ENCODE measurements at regions not wholly inside any gene's neighbourhood (a gene's known extent, or its start where the extent isn't known, plus 50 kb on each side); places are given as distances from the start of the nearest gene placed in this dataset.
"Not testable (repeated sequence)": the region's sequence is repeated elsewhere in the genome, so short reads cannot be mapped to it uniquely, and the experiment has no call there.

DNA sequence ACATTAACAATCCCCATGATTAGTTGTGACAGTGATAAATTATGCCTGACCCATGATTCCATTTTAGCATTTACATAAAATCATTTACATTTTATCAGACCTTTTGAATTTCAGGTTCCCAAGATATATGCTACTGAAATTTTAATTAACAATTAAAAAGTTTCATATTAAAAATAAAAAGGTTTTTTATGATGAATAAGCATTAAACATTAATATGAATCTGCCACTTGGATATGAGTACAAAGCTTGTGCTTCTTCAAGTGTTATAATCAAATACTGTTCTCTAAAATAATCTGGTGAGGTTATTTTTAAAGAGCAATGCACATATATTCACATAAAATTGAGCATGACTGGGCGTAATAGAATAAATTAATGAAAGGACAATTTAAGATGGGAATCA lies 1218.0 kb downstream of the CNTNAP5 start:
- DNase-seq (ENCODE audit: low read depth): no peak
- TF ChIP-seq, protein P1, sequence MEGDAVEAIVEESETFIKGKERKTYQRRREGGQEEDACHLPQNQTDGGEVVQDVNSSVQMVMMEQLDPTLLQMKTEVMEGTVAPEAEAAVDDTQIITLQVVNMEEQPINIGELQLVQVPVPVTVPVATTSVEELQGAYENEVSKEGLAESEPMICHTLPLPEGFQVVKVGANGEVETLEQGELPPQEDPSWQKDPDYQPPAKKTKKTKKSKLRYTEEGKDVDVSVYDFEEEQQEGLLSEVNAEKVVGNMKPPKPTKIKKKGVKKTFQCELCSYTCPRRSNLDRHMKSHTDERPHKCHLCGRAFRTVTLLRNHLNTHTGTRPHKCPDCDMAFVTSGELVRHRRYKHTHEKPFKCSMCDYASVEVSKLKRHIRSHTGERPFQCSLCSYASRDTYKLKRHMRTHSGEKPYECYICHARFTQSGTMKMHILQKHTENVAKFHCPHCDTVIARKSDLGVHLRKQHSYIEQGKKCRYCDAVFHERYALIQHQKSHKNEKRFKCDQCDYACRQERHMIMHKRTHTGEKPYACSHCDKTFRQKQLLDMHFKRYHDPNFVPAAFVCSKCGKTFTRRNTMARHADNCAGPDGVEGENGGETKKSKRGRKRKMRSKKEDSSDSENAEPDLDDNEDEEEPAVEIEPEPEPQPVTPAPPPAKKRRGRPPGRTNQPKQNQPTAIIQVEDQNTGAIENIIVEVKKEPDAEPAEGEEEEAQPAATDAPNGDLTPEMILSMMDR (IDR thresholded peaks at IDR 0.05; ENCODE audit: control insufficient read depth, extremely low read depth, insufficient read depth): no peak

DNA sequence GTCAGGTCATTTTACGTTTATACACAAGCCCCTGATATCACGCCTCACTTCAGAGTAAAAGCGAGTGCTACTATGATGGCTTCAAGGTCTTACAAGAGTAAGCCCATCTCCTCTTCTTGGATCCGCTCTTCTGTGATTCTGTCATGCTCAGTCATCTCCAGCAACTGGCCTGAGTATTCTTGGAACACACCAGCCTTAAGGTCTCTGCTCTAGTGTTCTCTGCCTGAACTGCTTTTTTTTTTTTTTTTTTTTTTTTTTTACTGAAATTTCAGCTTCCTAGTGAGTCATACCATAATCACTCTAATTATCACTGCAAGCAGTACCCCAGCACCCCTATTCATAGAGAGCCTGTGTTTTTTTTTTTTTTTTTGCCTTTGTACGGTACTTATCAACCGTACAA lies 1228.9 kb downstream of the CNTNAP5 start:
- no peak overlapping the region for H3K4me3 ChIP-seq (ENCODE audit: low read depth, low read length)
- DNase-seq (ENCODE audit: low read depth): no peak
- TF ChIP-seq, protein P1 (IDR thresholded peaks at IDR 0.05; ENCODE audit: control insufficient read depth, extremely low read depth, insufficient read depth): no peak

More for the DNA sequence above, 1218.0 kb downstream of the CNTNAP5 start:
- H3K4me3 ChIP-seq (ENCODE audit: low read depth, low read length): no peak overlapping the region

- TF ChIP-seq, protein P1 (IDR thresholded peaks at IDR 0.05; ENCODE audit: control insufficient read depth, extremely low read depth, insufficient read depth): no peak
- no peak for DNase-seq (ENCODE audit: low read depth)
- H3K4me3 ChIP-seq (ENCODE audit: low read depth, low read length): no peak overlapping the region
These were observed 1234.4 kb downstream of the CNTNAP5 start for GRCh38 chr2:125259451-125259850.

GRCh38 chr2:125260366-125260930 lies 1235.4 kb downstream of the CNTNAP5 start:
- H3K4me3 ChIP-seq (ENCODE audit: low read depth, low read length); DNase-seq (ENCODE audit: low read depth): not testable (repeated sequence)

DNA sequence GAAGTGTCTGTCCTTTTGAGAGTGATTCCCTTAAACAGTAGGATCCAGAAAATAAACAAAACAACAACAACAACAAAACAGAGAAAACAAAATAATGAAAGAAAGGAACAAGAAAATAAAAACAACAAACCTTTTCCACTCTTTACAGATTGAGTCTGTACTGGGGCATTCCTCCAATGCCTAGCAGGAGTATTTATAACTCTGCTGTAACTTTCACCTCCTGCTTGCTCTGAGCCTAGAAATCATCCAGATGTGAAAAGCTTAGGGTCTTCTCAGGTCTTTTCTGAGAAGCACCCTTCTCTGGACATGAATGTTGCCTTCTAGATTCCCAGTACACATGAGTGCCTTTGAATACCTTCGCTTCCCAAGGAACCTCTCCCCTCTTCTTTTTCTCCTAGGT lies 1239.4 kb downstream of the CNTNAP5 start:
- TF ChIP-seq, protein P1 (IDR thresholded peaks at IDR 0.05; ENCODE audit: control insufficient read depth, extremely low read depth, insufficient read depth): no peak
- DNase-seq (ENCODE audit: low read depth): no peak
- H3K4me3 ChIP-seq (ENCODE audit: low read depth, low read length): no peak overlapping the region

DNA sequence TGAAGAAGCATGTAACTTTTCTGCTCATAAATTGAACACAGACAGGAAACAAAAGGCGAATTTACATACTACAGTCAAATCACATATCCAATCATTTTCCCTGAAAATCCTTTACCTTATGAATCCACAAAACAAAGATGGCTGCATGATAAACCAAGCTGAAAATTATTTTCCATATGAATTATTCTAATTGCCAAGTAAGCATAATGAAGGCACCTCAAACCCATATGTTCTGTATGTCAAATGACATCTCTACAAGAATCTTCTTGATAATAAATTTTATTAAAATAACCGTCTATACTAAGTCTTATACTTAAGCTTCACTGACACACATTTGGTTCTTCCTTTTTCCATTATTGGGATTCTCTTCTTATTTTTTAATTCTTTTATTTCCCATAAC lies 1242.6 kb downstream of the CNTNAP5 start:
- TF ChIP-seq, protein P1 (IDR thresholded peaks at IDR 0.05; ENCODE audit: control insufficient read depth, extremely low read depth, insufficient read depth): no peak
- H3K4me3 ChIP-seq (ENCODE audit: low read depth, low read length): no peak overlapping the region
- no peak for DNase-seq (ENCODE audit: low read depth)

GRCh38 chr2:125272651-125273050 lies 1247.6 kb downstream of the CNTNAP5 start:
- DNase-seq (ENCODE audit: low read depth): no peak
- TF ChIP-seq, protein P1 (IDR thresholded peaks at IDR 0.05; ENCODE audit: control insufficient read depth, extremely low read depth, insufficient read depth): no peak
- H3K4me3 ChIP-seq (ENCODE audit: low read depth, low read length): no peak overlapping the region
